Mucosa of stomach (tissue), 1 donor: ENCODE measurements at regions not wholly inside any gene's neighbourhood (a gene's known extent, or its start where the extent isn't known, plus 50 kb on each side); places are given as distances from the start of the nearest gene placed in this dataset.
"Not testable (repeated sequence)": the region's sequence is repeated elsewhere in the genome, so short reads cannot be mapped to it uniquely, and the experiment has no call there.

ENCODE experiments used
- H3K27me3 ChIP-seq: one replicate; pipeline ENCODE4 v1.7.0; 2013; ENCODE audit warnings: mild to moderate bottlenecking, low read length; ENCODE audit not compliant: control insufficient read depth, insufficient read depth
- H3K36me3 ChIP-seq: one replicate; pipeline ENCODE4 v1.7.0; 2013; ENCODE audit warnings: low read length; ENCODE audit not compliant: control insufficient read depth, insufficient read depth
- H3K4me1 ChIP-seq: one replicate; pipeline ENCODE4 v1.7.0; 2013; ENCODE audit warnings: mild to moderate bottlenecking, low read length; ENCODE audit not compliant: control insufficient read depth, insufficient read depth
- H3K4me3 ChIP-seq: one replicate; pipeline ENCODE4 v1.7.0; 2013; ENCODE audit warnings: low read length
- H3K9ac ChIP-seq: one replicate; pipeline ENCODE4 v1.7.0; 2013; ENCODE audit warnings: mild to moderate bottlenecking, low read length, moderate library complexity
- H3K9me3 ChIP-seq: one replicate; pipeline ENCODE4 v1.7.0; 2013; ENCODE audit warnings: mild to moderate bottlenecking, low read length, moderate library complexity; ENCODE audit not compliant: control insufficient read depth
- donor health status: Pancreatic carcinoma.

DNA sequence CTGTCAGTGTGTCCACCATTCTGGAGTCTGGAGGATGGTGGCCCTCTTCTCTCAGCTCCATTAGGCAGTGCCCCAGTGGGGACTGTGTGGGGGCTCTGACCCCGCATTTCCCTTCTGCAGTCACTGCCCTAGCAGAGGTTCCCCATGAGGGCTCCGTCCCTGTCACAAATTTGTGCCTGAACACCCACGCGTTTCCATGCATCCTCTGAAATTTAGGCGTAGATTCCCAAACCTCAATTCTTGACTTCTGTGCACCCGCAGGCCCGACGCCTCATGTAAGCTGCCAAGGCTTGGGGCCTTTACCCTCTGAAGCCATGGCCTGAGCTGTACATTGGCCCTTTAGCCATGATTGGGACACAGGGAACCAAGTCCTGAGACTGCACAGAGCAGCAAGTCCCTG, 182.3 kb downstream of the FOXD4L6 start:
- H3K9ac ChIP-seq, H3K27me3 ChIP-seq, H3K9me3 ChIP-seq, H3K36me3 ChIP-seq, H3K4me1 ChIP-seq, H3K4me3 ChIP-seq: not testable (repeated sequence)

DNA sequence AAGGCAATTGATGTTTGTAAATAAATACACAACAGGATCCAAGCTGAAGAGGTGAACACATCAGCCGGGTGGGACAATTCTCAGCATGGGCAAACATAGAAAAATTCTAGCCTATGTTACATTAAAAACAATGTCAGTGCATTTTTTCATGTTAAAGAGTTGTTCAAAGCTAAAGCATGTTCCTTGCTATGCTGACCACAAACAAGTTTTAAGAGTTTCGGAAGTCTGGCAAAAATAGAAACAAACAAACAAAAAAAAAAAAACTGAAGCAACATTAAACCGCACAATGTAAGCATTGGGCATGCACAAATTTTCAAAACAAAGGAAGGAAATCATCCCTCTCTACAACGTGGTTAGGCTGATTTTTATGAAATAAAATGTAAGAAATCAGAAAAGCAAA, 185.8 kb downstream of the FOXD4L6 start:
- not testable (repeated sequence) for H3K4me1 ChIP-seq, H3K9ac ChIP-seq, H3K36me3 ChIP-seq

DNA sequence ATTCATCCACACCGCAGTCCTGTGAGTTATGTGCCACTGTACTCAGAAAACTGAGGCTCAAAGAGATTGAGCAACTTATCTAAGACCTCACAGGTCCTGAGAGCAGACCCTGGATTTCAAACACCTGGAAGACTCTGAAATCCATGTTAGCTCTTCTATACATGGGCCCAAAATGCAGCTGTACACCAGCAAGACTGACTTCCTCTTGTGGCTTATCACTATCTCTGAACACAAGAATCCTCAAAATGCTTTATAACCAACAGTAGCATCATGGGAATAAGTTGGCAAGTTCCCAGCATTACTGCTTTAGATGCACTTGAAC, 188.6 kb downstream of the FOXD4L6 start:
- H3K4me3 ChIP-seq, H3K27me3 ChIP-seq, H3K36me3 ChIP-seq, H3K4me1 ChIP-seq, H3K9ac ChIP-seq, H3K9me3 ChIP-seq: not testable (repeated sequence)

More for the DNA sequence above, 185.8 kb downstream of the FOXD4L6 start:
- H3K4me3 ChIP-seq, H3K27me3 ChIP-seq, H3K9me3 ChIP-seq: not testable (repeated sequence)

DNA sequence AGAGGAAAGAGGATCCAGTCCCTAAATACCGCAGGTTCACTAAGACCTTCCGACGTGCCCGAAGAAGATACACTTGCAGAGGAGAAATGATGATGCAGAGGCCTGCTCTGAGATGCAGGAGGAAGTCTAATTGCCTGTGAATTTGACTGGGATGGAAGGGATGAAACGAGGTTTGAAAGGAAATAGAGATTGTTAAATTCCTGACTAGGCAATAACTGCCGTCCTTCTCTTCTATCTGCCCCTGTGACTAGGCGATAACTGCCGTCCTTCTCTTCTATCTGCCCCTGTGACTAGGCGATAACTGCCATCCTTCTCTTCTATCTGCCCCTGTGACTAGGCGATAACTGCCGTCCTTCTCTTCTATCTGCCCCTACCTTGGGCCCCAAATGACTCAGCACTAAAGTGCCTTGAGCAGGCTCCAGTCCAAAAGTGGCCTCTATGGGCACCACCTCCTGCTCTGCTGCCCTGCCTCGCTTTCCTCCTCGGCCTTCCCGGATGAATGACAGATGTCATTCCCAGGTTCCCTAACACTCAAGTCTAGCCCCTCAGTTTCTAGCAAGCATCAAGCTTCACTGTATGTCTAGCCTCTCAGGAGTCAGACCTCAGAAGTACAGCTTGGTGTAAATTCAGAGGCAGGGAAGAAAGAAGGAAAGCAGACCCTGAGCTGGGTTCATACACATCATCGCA, 189.1 kb downstream of the FOXD4L6 start:
- H3K4me1 ChIP-seq, H3K4me3 ChIP-seq, H3K9me3 ChIP-seq, H3K36me3 ChIP-seq, H3K27me3 ChIP-seq, H3K9ac ChIP-seq: not testable (repeated sequence)

DNA sequence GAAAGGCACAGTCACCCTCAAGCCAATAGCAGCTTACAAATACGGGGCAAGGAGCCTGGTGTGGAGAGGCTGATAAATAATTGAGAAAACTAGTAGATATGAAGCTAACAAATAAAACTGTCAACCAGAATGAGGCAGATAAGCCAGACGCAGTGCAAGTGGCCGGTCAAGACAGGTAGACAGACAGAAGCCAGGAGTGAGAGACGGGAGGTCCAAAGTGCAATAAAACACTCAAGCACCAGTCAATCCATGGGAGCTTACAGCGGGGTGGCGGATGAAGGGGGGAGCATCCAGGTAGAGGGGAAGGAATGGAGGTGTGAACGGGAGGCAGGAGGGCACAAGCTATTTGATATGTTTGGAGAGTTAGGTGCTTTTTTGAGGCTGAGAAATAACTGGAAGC, 193.1 kb downstream of the FOXD4L6 start:
- Histone ChIP-seq H3K4me3 (no peak overlapping the region), H3K9ac (no peak overlapping the region), H3K4me1 (no peaks in the 10 kb centered on the region), H3K36me3 (no peaks in the 10 kb centered on the region), H3K27me3 (no peaks in the 10 kb centered on the region), H3K9me3 (no peaks in the 10 kb centered on the region)

DNA sequence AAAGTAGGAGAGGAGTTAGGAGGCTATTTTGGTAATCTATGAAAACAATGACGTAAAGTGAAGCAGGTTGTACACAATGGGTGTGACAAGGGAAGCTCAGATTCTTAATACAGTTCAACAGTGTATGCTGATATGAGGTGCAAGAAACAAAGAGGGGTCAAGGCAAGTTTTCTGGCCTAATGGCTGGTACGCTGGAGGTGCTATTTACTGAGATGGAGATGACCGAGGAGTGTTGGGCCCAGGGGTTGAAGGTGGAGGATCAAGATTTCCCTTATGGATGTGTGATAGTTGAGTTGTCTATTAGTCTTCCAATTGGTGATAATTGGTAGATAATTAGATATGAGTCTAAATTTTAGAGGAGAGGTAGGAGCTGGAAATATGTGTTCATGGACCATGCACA, 194.0 kb downstream of the FOXD4L6 start:
- not testable (repeated sequence) for H3K9me3 ChIP-seq, H3K27me3 ChIP-seq, H3K4me3 ChIP-seq, H3K36me3 ChIP-seq, H3K9ac ChIP-seq, H3K4me1 ChIP-seq

DNA sequence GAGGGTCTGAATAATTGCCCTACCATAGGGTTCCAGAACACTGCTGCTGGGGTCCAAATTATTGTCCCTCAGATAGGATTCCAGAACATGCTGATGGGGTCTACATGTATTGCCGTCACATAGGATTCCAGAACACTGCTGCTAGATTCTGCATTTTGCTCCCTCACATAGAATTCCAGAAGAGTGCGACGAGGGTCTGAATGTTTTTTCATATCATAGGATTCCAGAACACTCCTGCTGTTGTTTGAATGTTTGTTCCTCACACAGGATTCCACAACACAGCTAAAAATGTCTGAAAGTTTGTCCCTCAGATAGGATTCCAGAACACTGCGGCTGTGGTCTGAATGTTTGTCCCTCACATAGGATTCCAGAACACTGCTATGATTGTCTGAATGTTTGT, 198.1 kb downstream of the FOXD4L6 start:
- H3K9ac ChIP-seq, H3K4me1 ChIP-seq, H3K36me3 ChIP-seq, H3K4me3 ChIP-seq, H3K27me3 ChIP-seq: not testable (repeated sequence)
- H3K9me3 ChIP-seq, result peaks cover 11% of the 10 kb centered on the region

DNA sequence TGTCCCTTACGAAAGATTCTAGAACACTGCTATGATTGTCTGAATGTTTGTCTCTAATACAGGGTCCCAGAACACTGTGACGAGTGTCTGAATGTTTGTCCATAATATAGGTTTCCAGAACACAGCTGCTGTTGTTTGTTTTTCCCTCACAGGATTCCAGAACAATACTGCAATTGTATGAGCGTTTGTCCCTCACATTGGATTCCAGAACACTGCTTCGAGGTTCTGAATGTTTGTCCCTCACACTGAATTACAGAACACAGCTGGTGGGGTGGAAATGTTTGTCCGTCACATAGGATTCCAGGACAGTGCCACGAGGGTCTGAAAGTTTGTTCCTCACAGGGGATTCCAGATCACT, 199.0 kb downstream of the FOXD4L6 start:
- H3K9ac ChIP-seq, H3K36me3 ChIP-seq, H3K4me1 ChIP-seq, H3K4me3 ChIP-seq, H3K27me3 ChIP-seq: not testable (repeated sequence)
- H3K9me3 ChIP-seq, result peaks cover 11% of the 10 kb centered on the region

DNA sequence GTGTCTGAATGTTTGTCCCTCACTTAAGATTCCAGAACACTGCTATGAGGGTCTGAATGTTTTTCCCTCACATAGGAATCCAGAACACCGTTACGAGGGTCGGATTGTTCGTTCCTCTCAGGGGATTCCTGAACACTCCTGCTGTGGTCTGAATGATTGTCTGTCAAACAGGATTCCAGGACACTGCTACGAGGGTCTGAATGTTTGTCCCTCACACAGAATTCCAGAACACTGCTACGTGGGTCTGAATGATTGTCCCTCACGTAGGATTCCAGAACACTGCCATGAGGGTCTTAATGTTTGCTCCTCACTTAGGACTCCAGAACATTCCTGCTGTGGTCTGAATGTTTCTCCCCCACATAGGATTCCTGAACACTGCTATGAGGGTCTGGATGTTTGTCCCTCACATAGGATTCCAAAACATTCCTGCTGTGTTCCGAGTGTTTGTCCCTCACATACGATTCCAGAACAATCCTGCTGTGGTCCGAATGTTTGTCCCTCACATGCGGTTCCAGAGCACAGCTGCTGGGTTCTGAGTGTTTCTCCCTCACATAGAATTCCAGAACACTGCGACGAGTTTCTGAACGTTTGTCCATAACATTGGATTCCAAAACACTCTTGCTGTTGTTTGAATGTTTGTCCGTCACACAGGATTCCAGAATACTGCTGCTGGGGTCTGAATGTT, 199.5 kb downstream of the FOXD4L6 start:
- Histone ChIP-seq H3K9me3 (peaks cover 11% of the 10 kb centered on the region), H3K4me1 (no peaks in the 10 kb centered on the region), H3K9ac (no peak overlapping the region), H3K27me3 (no peaks in the 10 kb centered on the region), H3K36me3 (no peaks in the 10 kb centered on the region), H3K4me3 (no peak overlapping the region)

DNA sequence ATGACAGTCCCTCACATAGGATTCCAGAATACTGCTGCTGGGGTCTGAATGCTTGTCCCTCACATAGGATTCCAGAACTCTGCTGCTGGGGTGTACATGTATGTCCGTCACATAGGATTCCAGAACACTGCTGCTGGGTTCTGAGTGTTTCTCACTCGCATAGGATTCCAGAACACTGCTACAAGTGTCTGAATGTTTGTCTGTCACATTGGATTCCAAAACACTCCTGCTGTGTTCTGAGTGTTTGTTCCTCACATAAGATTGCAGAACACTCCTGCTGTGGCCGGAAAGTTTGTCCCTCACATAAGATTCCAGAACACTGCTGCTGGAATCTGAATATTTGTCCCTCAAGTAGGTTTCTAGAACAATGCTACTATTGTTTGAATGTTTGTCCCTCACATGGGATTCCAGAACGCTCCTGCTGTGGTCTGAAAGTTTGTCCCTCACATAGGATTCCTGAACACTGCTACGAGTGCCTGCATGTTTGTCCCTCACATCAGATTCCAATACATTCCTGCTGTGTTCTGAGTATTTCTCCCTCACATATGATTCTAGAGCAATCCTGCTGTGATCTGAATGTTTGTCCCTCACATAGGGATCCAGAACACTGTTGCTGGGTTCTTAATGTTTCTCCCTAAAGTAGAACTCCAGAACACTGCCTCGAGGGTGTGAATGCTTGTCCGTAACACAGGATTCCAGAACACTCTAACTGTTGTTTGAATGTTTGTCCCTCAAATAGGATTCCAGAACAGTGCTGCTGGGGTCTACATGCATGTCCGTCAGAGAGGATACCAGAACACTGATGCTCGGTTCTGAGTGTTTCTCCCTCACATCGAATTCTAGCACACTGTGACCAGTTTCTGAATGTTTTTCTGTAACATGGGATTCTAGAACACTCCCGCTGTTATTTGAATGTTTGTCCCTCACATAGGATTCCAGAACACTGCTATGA, 200.4 kb downstream of the FOXD4L6 start:
- H3K9ac ChIP-seq, result no peak overlapping the region
- H3K36me3 ChIP-seq, result no peaks in the 10 kb centered on the region
- no peaks in the 10 kb centered on the region for H3K27me3 ChIP-seq
- H3K4me1 ChIP-seq, result no peaks in the 10 kb centered on the region
- no peak overlapping the region for H3K4me3 ChIP-seq
- H3K9me3 ChIP-seq, result peaks cover 11% of the 10 kb centered on the region

DNA sequence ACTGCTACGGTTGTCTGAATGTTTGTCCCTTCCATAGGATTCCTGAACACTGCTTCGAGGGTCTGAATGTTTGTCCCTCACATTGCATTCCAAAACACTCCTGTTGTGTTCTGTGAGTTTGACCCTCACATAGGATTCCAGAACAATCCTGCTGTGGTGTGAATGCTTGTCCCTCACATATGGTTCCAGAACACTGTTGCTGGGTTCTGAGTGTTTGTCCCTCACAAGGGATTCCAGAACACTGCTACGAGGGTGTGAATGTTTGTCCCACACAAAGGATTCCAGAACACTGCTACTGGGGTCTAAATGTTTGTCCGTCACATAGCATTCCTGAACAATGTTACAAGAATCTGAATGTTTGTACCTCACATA, 201.2 kb downstream of the FOXD4L6 start:
- no peaks in the 10 kb centered on the region for H3K27me3 ChIP-seq
- no peaks in the 10 kb centered on the region for H3K4me1 ChIP-seq
- H3K36me3 ChIP-seq, result no peaks in the 10 kb centered on the region
- H3K9me3 ChIP-seq, result peaks cover 11% of the 10 kb centered on the region
- H3K4me3 ChIP-seq, result no peak overlapping the region
- no peak overlapping the region for H3K9ac ChIP-seq

DNA sequence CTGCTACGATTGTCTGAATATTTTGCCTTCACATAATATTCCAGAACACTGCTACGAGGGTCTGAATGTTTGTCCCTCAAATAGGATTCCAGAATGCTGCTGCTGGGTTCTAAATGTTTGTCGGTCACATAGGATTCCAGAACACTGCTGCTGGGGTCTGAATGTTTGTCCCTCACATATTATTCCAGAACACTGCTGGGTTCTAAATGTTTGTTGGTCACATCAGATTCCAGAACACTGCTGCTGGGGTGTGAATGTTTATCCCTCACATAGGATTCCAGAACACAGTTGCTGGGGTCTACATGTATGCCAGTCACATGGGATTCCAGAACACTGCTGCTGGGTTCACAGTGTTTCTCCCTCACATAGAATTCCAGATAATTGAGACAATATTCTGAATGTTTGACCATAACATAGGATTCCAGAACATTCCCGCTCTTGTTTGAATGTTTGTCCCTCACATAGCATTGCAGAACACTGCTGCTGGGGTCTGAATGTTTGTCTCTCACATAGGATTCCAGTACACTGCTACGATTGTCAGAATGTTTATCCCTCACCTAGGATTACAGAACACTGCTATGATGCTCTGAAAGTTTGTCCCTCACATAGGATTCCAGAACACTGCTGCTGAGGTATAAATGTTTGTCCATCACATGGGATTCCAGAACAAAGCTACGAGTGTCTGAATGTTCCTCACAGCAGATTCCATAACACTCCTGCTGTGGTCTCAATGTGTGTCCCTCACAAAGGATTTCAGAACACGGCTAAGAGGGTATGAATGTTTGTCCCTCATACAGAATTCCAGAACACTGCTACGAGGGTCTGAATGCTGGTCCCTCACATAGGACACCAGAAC, 201.8 kb downstream of the FOXD4L6 start:
- Histone ChIP-seq H3K36me3 (no peaks in the 10 kb centered on the region), H3K9ac (no peak overlapping the region), H3K9me3 (peaks cover 11% of the 10 kb centered on the region), H3K4me1 (no peaks in the 10 kb centered on the region), H3K4me3 (no peak overlapping the region), H3K27me3 (no peaks in the 10 kb centered on the region)
